HEK293 (cell line): ENCODE measurements at regions not wholly inside any gene's neighbourhood (a gene's known extent, or its start where the extent isn't known, plus 50 kb on each side); places are given as distances from the start of the nearest gene placed in this dataset.

Source experiments
- CTCF ChIA-PET: fragments of 350-600 bp; formaldehyde crosslinking; extraction: SDS; loops from one replicate; lab custom pipeline; 2021; ENCODE audit warnings: antibody characterized with exemption; lab: Yijun Ruan, JAX
- POLR2A ChIA-PET: fragments of 300-600 bp; formaldehyde crosslinking; extraction: SDS; loops from one replicate; lab custom pipeline; 2020; ENCODE audit warnings: antibody characterized with exemption, inconsistent platforms; lab: Yijun Ruan, JAX
- H3K27ac ChIP-seq: fragments of 200-500 bp; sonication (Bioruptor generic); 2 replicates; pipeline ENCODE4 v1.5.1; 2014; ENCODE audit warnings: low read depth, low read length, control low read depth, inconsistent platforms; ENCODE audit errors: extremely low read depth
- H3K36me3 ChIP-seq, 2 experiments: fragments of 200-500 bp in 1 of 2; sonication (Bioruptor generic) in 1 of 2; 1 replicate in 1 of 2; 2 replicates in 1 of 2; pipeline ENCODE4 v1.5.1; 2014 to 2017; ENCODE audit warnings: inconsistent platforms in 2 of 2, low read length in 2 of 2; ENCODE audit not compliant: control insufficient read depth in 2 of 2, insufficient read depth in 1 of 2
- H3K4me1 ChIP-seq: fragments of 200-500 bp; sonication (Bioruptor generic); 2 replicates; pipeline ENCODE4 v1.5.1; 2014; ENCODE audit warnings: mild to moderate bottlenecking, low read length, inconsistent platforms; ENCODE audit not compliant: control insufficient read depth, insufficient read depth
- H3K4me3 ChIP-seq: 2 replicates; pipeline ENCODE4 v1.5.1; 2011; ENCODE audit warnings: low read depth, mild to moderate bottlenecking, control low read depth, low read length, moderate library complexity
- H3K9me3 ChIP-seq: fragments of 200-500 bp; sonication (Bioruptor generic); 2 replicates; pipeline ENCODE4 v1.5.1; 2014; ENCODE audit warnings: low read depth, low read length, inconsistent platforms; ENCODE audit not compliant: control insufficient read depth, insufficient read depth
- INSM2 ChIP-seq: fragments of 450-650 bp; formaldehyde crosslinking; IDR thresholded peaks from 2 replicates; pipeline ENCODE4 v1.5.1; 2016; ENCODE audit warnings: missing biosample characterization, missing genetic modification characterization
- MZF1 ChIP-seq: fragments of 450-650 bp; formaldehyde crosslinking; IDR thresholded peaks from 2 replicates; pipeline ENCODE4 v1.5.1; 2017; ENCODE audit warnings: missing biosample characterization, missing genetic modification characterization, borderline replicate concordance
- REPIN1 ChIP-seq: fragments of 450-650 bp; formaldehyde crosslinking; IDR thresholded peaks from 2 replicates; pipeline ENCODE4 v1.5.1; 2017; ENCODE audit warnings: missing biosample characterization, missing genetic modification characterization, low read depth
- SCRT2 ChIP-seq: fragments of 450-650 bp; formaldehyde crosslinking; IDR thresholded peaks from 2 replicates; pipeline ENCODE4 v1.5.1; 2016; ENCODE audit warnings: missing biosample characterization, missing genetic modification characterization
- SP2 ChIP-seq: fragments of 450-650 bp; formaldehyde crosslinking; IDR thresholded peaks from 2 replicates; pipeline ENCODE4 v1.5.1; 2016; ENCODE audit warnings: missing biosample characterization, missing genetic modification characterization
- TSHZ1 ChIP-seq: fragments of 450-650 bp; formaldehyde crosslinking; IDR thresholded peaks from 2 replicates; pipeline ENCODE4 v1.5.1; 2016; ENCODE audit warnings: missing biosample characterization, missing genetic modification characterization, borderline replicate concordance
- ZBTB49 ChIP-seq: fragments of 450-650 bp; formaldehyde crosslinking; IDR thresholded peaks from 2 replicates; pipeline ENCODE4 v1.5.1; 2016; ENCODE audit warnings: missing biosample characterization, missing genetic modification characterization, low read depth
- ZEB2 ChIP-seq: fragments of 450-650 bp; formaldehyde crosslinking; IDR thresholded peaks from 2 replicates; pipeline ENCODE4 v1.5.1; 2016; ENCODE audit warnings: missing biosample characterization, missing genetic modification characterization
- ZFP37 ChIP-seq: fragments of 450-650 bp; formaldehyde crosslinking; IDR thresholded peaks from 2 replicates; pipeline ENCODE4 v1.5.1; 2016; ENCODE audit warnings: missing biosample characterization, missing genetic modification characterization
- ZNF23 ChIP-seq: fragments of 450-650 bp; formaldehyde crosslinking; IDR thresholded peaks from 2 replicates; pipeline ENCODE4 v1.5.1; 2016; ENCODE audit warnings: missing biosample characterization, missing genetic modification characterization, borderline replicate concordance
- ZNF350 ChIP-seq: fragments of 450-650 bp; formaldehyde crosslinking; IDR thresholded peaks from 2 replicates; pipeline ENCODE4 v1.5.0; 2017; ENCODE audit warnings: missing biosample characterization, mild to moderate bottlenecking, missing genetic modification characterization
- ZNF473 ChIP-seq: fragments of 450-650 bp; formaldehyde crosslinking; IDR thresholded peaks from 2 replicates; pipeline ENCODE4 v1.5.1; 2017; ENCODE audit warnings: missing biosample characterization, missing genetic modification characterization
- ZNF521 ChIP-seq: fragments of 450-650 bp; formaldehyde crosslinking; IDR thresholded peaks from 2 replicates; pipeline ENCODE4 v1.5.1; 2017; ENCODE audit warnings: missing biosample characterization, mild to moderate bottlenecking, missing genetic modification characterization
- ZNF645 ChIP-seq: fragments of 450-650 bp; formaldehyde crosslinking; IDR thresholded peaks from 2 replicates; pipeline ENCODE4; 2016; ENCODE audit warnings: missing biosample characterization, missing genetic modification characterization
- ZNF660 ChIP-seq: fragments of 450-650 bp; IDR thresholded peaks from 2 replicates; pipeline ENCODE4 v1.5.1; 2018; ENCODE audit warnings: missing biosample characterization, mild to moderate bottlenecking, missing genetic modification characterization
- ZNF843 ChIP-seq: fragments of 450-650 bp; formaldehyde crosslinking; IDR thresholded peaks from 2 replicates; pipeline ENCODE4 v1.5.1; 2016; ENCODE audit warnings: missing biosample characterization, missing genetic modification characterization
- ZSCAN16 ChIP-seq: fragments of 450-650 bp; formaldehyde crosslinking; IDR thresholded peaks from 2 replicates; pipeline ENCODE4 v1.5.1; 2016; ENCODE audit warnings: missing biosample characterization, missing genetic modification characterization
- TF ChIP-seq, protein P1 (sequence below): fragments of 450-650 bp; formaldehyde crosslinking; IDR thresholded peaks from 2 replicates; pipeline ENCODE4 v1.5.1; 2016; ENCODE audit warnings: missing biosample characterization, missing genetic modification characterization

- TF ChIP-seq ZNF843 (tag by site-specific recombination) (no peak), SP2 (tag by site-specific recombination) (no peak), SCRT2 (no peak), ZEB2 (tag by site-specific recombination) (no peak), INSM2 (tag by site-specific recombination) (no peak)
- Histone ChIP-seq H3K4me1 (no peaks in the 10 kb centered on the region), H3K27ac (no peak overlapping the region), H3K4me3 (no peak overlapping the region), H3K36me3 (no peaks in the 10 kb centered on the region), H3K9me3 (no peaks in the 10 kb centered on the region)
- ChIA-PET CTCF (interaction anchor here (0.6 to 0.9 kb wide), 10 partner anchors 18 to 1457 kb away, joined by 3 to 5 read pairs (median 3); no protein-coding TSS in a partner anchor), POLR2A (no interaction called here)
These were observed 259.9 kb upstream of the DDHD1 start for GRCh38 chr14:53412819-53413675.

DNA sequence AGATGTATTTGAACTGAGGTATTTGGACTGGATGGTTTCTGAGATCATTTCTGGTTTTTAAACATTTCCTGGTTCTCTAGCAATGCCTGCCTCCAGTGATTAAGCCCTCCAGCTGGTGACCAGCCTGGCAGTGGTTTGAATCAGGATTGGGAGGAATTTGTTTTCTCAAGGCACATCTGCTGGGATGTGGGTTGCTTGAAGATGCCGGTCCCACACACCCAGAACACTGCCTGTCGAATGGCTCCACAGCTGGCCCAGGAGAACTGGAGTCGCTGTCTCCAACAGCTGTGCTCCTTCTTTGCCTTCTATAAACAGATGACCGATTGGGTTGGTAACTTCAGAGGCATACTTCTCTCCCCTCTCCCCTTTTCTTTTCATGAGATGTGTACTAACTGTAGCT, 258.0 kb upstream of the DDHD1 start:
- no peak overlapping the region for H3K4me3 ChIP-seq
- H3K36me3 ChIP-seq, result no peaks in the 10 kb centered on the region
- no peaks in the 10 kb centered on the region for H3K4me1 ChIP-seq
- ChIA-PET POLR2A (no interaction called here), CTCF (interaction anchor here (0.7 kb wide), 1 partner anchor 682 kb away, joined by 3 read pairs; no protein-coding TSS in a partner anchor)
- no peak overlapping the region for H3K27ac ChIP-seq
- no peaks in the 10 kb centered on the region for H3K9me3 ChIP-seq
- no peak for TF ChIP-seq ZNF23 (tag by site-specific recombination)
- TF ChIP-seq ZNF645 (tag by site-specific recombination), result no peak
- no peak for TF ChIP-seq ZBTB49 (tag by site-specific recombination)
- TF ChIP-seq MZF1 (tag by site-specific recombination), result no peak

DNA sequence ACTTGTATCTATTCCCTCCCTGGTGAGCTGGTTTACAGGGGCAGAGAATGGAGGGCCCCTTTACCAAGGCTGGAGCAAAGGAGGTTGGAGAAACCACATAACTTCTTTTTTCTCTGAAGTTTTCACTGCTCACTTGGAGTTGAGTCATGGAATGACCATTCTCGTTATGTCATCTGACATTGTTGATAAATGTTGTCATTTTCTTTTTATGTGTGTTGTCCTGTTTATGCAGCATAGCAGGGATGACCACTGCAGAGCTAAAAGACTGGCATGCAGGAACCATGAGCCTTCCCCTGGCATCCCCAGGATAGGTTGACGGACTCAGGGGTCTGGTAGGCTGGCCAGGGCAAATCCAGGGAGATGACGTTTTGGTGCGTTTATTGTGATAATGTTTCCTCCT, 256.8 kb upstream of the DDHD1 start:
- H3K36me3 ChIP-seq, result no peaks in the 10 kb centered on the region
- no peak overlapping the region for H3K27ac ChIP-seq
- H3K4me1 ChIP-seq, result no peaks in the 10 kb centered on the region
- H3K9me3 ChIP-seq, result no peaks in the 10 kb centered on the region
- ChIA-PET CTCF (interaction anchor here (0.6 kb wide), 1 partner anchor 22 kb away, joined by 4 read pairs; no protein-coding TSS in a partner anchor), POLR2A (no interaction called here)
- H3K4me3 ChIP-seq, result no peak overlapping the region
- TF ChIP-seq ZNF660 (no peak), REPIN1 (tag by site-specific recombination) (no peak), ZNF473 (tag by site-specific recombination) (no peak), ZSCAN16 (no peak), ZNF350 (tag by site-specific recombination) (no peak), ZFP37 (tag by site-specific recombination) (no peak), TSHZ1 (tag by site-specific recombination) (no peak), ZNF521 (tag by site-specific recombination) (no peak)
- TF ChIP-seq, protein P1, sequence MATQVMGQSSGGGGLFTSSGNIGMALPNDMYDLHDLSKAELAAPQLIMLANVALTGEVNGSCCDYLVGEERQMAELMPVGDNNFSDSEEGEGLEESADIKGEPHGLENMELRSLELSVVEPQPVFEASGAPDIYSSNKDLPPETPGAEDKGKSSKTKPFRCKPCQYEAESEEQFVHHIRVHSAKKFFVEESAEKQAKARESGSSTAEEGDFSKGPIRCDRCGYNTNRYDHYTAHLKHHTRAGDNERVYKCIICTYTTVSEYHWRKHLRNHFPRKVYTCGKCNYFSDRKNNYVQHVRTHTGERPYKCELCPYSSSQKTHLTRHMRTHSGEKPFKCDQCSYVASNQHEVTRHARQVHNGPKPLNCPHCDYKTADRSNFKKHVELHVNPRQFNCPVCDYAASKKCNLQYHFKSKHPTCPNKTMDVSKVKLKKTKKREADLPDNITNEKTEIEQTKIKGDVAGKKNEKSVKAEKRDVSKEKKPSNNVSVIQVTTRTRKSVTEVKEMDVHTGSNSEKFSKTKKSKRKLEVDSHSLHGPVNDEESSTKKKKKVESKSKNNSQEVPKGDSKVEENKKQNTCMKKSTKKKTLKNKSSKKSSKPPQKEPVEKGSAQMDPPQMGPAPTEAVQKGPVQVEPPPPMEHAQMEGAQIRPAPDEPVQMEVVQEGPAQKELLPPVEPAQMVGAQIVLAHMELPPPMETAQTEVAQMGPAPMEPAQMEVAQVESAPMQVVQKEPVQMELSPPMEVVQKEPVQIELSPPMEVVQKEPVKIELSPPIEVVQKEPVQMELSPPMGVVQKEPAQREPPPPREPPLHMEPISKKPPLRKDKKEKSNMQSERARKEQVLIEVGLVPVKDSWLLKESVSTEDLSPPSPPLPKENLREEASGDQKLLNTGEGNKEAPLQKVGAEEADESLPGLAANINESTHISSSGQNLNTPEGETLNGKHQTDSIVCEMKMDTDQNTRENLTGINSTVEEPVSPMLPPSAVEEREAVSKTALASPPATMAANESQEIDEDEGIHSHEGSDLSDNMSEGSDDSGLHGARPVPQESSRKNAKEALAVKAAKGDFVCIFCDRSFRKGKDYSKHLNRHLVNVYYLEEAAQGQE (tag by site-specific recombination), result no peak
